Umbilical cord (tissue), 1 donor: ENCODE measurements at regions not wholly inside any gene's neighbourhood (a gene's known extent, or its start where the extent isn't known, plus 50 kb on each side); places are given as distances from the start of the nearest gene placed in this dataset.

ENCODE experiments used
- DNase-seq: peaks from one replicate; pipeline ENCODE4 v3.0.0-alpha.2; 2015; ENCODE audit warnings: low spot score

DNA sequence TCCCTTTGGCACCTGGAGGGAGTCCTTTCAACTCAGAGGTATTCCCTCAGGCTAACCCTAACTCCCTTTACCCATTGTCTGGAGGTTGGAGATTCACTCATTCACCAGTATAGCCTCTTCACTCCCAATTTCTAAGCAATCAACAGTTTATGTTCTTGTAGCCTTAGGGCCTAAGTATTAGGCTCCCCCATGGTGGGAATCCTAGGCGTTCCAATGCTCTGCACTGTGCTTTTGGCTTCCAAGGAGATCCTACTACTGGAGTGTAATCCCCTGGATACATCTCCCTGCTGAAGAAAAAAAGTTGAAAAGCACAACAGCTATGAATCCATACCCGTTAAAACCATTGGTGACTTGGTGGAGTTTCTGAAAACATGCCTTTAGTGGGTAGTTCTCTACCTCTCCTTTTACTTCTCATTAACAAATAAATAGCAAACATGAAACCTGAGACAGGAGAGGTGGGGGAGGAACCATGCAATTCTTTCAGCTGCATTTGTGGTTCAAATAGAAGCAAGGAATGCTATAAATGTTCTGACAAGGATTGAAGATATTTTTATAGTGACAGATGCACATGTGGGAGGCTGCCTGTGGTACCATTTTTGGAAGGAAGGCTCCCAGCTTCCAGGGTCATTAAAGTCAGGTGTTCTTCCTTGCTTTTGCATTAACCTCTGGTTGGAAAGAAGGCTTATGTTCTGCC, 397.1 kb downstream of the DMAC1 start:
- DNase-seq: peak; percentile 19

DNA sequence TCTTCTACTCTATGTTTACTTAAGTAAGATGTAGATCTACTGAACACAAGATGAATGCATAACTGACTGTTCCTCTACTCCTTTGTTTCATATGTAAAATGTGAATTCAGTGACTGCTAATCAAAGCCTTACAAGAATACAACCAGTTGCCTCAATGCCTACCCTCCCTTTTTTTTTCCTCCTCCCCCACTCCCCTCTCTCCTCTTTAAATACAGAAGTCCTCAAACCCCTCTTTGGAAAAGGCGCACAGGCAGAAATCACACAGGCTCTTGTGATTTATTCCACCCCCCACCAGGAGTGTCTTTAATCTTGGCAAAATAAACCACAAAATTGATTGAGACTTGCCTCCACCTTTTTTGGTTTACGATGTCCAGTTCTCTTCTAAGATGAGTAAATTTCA, 398.5 kb downstream of the DMAC1 start:
- no peak for DNase-seq

DNA sequence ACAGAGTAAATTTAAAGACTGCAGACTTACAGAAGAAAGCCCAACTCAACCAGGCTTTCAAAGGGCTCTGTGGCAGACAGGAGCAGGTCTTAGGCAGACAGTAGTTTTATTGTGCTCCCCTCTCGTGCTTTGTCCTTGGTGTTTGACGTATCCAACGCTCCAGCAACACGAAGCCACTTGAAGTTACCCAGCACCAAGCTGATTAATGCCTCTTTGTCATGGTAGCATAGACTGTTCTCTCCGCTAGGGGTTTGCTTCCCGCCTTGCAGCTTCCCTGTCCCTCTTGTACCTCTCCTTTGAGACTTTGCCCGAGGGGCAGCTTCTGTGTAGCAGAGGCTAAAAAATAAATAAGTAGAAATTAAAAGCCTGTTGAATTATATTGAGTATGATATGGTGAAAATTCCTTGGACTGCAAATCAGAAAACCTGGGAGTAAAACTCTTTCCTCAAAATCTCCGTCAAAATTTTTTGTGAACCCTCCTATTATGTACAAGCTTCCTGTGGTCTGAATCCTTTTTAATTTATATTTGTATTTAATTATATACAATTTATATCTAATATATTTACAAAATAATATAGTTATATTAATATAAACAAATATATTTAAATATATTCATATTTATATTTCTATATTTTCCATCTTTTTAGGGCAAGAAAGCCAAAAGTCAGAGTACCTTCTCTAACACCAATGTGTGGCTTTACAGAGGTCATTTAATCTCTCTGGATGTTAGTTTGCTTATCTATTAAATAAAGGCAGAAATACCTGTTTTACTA, 405.4 kb downstream of the DMAC1 start:
- DNase-seq: no peak

DNA sequence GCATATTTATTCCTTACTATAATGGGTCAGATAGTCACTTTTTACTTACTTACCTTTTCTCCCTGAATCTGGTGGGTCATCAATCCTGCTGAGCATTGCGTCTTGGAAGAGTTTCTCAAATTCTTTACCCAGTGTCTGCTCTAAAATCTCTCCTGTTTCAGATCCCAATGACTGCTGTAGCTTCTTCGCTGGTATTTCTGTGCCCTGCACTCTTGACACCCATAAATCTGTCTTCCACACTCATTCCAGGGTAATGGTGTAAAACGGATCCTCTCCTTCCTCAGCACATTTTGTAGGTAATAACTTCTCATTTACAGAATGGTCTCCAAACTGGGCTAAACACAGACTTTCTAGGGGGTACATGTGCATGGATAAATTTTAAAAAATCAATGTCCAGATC, 407.4 kb downstream of the DMAC1 start:
- DNase-seq: no peak

DNA sequence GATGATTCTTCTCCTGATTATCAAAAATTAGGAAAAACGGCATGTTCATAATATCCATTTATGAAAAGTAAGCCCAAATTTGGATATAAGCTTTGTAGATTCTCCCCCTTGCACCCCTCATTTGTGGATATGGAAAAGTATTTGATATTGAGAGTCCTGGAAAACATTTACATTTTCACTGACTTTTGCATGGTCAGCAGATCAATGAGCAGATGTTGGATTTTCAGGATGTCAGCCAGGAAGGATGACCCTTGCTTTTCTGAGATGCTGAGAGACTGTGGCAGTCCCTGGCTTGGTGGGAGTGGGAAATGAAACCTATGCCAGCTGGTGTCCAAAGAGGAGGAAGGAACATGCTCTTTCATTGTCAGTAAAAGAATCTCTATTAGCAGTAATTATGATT, 410.8 kb downstream of the DMAC1 start:
- no peak for DNase-seq

DNA sequence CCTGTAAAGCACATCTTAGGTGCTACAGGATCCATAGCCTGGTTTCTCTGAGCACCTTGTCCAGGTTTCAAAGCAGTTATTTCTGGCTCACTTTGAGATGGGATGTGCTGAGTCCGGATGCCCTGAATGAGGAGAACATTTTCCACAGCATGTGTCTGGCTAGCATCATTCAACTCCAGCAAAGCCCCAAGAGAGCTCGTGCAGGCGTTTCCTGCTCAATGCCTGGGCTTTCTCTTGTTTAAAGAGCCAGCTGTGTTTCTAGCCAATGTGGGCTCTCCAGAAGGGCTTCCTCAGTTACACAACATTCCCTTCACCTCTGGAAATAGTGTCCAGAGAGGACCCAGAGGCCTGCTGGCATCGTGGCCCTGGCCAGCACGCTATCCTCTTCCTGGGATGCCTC, 411.7 kb downstream of the DMAC1 start:
- DNase-seq: peak; percentile 79

DNA sequence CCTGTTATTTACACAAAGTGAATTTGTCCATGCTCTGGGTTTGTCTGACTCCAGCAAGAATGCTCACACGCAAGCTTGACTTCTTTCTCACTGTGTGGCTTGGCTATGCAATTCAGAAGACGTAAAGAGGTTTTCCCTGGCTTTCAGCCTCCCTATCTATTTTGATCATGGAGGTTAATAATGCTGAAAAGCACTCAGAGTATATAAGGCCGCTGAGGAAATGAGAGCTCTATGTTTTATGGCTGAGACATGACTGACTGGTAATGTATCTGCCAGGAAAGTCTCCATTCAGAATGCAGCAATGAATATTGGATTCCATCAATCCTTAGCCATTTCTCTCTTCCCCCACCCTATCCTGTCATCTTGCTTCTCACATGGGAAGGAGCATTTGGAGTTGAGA, 417.3 kb downstream of the DMAC1 start:
- DNase-seq: no peak

DNA sequence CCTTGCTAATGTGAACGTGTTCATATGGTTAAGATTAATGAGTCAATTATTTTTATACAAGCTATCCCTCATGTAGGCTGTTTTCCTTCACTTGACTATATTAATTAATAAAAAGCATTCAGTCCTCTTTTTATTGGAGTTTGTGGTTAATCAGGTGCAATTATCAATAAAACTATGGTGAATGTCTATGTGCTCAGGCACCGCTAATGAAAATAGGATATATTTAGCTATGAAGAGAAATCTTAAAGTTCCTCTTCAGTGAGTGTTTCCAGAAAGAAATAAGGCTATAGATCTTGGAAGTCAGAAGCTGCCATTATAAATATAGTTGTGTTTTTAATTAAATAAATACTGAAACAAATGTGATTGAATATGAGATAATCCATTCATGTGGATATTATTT, 422.1 kb downstream of the DMAC1 start:
- no peak for DNase-seq

DNA sequence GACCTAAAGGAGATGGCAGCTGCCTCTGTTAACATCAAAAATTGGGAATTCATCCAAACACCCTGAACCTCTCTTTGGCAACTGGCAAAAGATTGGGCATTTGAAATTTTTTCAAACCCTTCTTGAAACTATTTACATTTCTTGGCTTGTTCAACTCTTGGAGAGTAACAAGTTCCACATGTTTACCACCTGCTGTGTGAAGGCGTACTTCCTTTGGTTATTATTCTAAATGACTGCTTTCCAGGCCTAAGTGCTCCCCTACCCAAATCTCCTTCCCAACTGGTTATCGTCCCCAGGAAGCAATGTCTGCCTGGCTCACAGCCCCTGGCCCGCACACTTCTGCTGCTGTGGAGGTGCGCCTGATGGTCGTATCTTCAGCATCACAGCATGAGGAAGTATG, 422.7 kb downstream of the DMAC1 start:
- DNase-seq: no peak

DNA sequence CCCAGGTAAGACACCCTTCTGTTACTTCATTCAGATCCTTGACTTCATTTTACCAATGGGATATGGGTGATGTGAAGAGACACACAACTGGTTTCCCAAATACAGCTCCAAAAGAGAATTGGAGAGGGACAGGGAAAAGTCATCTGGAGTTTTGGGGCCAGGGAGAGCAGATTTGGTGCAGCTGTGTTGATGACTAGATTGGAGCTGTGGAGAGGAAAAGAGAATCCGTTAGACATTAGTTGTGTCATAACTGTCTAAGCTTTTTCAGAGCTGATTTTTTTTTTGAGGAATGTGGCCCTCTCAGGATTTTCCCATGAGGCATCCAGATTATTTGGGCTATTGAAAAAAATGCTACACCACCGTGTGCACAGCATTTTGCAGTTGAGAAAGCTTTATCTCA, 423.4 kb downstream of the DMAC1 start:
- no peak for DNase-seq

DNA sequence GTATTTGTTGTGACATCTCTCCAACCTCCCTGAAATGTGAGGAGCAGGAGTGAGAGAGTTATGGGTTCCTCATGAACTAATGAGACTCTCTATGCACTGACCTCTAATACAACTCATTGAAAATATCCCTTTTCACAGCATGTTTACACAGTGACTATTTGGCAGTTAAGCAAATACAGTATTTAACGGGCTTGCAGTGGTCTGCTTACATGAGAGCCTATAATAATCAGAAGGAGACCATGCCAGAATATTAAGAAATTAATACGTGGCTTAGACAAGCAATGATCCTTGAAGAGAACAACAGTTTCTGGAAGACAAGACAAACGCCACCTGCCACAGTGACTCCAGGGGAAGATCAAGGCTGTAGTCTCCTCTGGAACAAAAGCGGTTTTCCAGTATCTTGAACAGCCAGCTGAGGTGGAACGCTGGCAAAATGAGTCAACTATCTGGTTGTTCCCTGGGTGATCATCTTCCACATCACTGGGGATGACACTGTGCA, 424.5 kb downstream of the DMAC1 start:
- DNase-seq: no peak

DNA sequence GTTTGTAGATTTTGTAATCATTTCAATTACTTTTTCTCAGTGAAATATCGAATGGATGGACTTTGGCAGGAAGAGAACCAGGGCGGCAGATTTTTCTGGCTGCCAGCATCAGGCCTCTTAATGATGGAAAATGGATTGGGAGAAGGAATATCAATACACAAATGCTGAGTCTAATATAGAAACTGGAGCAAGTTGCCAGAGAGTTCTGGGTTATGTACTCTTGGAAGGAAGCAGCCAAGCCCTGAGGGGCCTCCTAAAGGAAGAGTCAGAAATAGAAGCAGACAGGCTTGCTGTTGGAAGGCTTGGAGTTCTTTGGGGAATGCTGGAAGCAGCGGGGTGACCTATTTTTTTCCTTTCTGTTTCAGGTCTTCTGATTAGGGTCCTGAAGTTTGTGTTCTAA, 428.6 kb downstream of the DMAC1 start:
- peak; percentile 64 for DNase-seq

DNA sequence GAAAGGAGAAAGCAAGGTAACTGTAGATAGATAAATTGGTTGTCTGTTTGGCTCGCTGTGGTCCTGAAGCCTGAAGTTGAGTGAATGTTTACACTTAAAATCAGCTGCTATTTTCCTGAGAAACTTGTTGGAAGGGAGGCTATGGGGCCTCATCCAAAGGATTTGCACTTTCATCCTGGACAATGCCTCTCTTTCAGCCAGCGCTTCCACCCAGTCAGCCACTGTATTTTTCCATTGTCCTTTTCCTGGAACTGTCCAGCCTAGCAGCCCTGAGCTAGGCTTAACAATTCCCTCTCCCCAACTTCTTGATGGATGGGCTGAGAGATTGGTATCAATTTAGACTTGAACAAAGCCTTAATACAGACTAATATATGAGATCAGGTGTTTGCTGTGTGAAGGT, 429.2 kb downstream of the DMAC1 start:
- DNase-seq: no peak

DNA sequence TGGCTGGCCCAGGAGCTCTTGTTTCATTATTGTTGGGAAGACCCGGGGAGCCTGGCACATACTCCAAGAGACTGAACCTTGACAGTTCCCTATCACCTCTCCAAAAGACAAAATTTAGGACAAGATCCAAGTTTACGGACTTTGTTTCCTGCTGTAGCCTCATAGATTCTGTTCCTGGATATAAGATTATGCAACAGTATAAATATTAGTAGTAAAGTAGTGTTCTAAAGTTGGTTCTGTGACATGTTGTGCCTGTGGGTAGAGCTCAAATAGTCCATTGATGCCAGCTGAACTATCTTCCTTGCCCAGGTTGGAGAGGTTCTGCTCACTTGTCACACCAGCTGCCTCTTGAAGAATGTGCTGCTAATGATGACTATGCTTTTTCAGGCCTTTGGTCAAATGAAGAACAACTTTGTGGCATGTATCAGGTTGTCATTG, 430.2 kb downstream of the DMAC1 start:
- no peak for DNase-seq

DNA sequence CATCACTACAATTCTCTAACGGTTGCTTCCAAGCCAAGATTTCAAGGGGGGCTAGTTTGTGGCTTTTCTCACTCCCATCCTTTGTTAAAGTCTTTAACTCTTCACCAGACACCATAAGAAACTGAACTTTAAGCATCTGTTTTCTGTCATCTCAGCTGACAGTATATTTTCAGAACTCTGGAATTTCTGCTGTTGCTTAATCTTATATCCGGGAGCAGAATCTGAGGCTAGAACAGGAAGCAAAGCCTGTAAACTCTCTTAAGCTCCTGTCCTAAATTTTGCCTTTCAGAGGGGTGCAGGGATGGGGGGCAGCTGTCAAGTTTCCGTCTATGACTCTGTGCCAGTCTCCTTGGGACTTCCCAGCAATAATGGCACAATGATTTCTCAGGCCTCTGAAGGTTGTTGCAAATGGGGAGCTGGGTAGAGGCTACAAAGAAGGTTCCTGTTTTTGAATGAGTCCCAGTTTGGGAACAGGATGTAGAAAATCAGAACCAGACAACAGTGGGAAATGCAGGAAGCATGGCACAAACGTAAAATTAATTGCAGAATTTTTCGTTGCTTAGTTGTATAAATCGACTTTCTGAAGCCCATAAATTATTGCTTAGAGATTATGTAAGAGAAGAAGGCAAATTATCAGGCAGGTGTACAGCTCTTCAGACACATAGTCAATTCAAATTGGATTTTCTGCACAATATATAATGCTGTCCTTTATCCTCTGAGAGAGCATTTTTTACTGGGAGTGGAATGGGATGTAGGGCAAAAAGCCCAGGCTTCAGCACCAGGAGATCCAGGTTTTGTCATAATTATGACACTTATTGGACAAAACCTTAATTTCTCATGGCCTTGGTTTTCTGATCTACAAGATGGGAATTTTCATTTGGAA, 430.9 kb downstream of the DMAC1 start:
- peak; percentile 95 for DNase-seq

DNA sequence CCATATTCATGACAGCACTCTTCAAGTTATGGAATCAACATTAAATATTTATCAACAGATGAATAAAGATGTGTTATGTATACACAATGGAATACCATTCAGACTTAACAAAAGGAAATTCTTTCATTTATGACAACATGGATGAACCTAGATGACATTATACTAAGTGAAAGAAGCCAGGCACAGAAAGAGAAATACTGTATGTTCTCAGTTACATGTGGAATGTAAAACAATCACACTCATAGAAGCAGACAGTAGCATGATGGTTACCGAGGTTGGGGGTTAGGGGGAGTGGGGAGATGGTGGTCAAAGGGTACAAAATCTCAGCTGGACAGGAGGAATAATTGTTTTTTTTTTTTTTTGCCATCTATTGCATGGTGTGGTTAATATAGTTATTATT, 431.9 kb downstream of the DMAC1 start:
- DNase-seq: no peak

DNA sequence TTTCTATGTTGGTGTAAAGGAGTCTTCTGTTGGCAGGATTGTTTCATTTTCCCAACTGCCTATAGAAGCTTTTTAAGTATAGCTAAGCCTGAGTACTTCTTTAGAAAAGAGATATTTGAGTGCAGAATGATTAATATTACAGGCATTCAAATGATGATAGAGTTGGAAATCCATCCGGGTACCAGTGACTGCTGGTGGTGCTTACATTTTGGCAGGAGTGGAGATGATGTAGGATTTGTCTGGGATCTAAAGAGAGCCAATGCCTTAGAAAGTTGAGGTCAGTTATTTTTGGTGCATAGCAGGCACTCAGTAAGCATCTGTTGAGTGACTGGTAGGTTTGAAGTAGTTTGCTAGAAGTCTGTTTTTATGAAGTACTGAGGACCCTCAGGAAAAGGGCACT, 433.5 kb downstream of the DMAC1 start:
- DNase-seq: peak; percentile 82

DNA sequence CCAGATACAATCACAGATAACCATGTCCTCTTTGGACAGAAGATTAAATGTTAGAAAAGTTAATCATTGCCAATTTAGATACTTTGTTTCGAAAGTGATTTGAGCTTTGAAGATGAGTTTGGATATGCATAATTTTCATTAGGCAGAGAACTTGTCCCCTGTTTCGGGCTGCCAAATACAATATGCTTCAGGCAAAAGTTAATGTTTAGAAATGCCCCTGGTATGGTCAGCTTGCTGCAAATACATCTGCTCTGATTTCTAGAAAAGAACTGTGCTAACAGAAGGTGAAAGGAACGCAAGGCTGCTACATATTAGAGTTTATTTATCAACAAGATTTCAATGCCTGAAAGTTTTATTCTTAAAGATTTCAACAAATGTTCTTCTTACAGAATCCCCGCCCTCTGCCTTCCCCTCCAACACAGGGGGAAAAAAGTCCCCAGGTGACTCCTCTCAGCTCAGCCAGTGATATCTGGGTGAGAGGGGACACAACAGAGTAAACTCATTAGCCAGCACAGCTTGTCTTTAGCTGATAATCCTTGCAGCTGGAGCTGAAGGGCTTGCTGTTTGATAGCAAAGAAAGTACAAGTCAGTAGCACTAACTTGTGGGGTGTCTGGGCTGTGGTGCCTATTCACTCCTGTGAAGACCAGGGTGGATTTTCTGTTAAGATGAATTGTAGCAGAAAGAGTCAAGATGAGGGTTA, 435.7 kb downstream of the DMAC1 start:
- no peak for DNase-seq

DNA sequence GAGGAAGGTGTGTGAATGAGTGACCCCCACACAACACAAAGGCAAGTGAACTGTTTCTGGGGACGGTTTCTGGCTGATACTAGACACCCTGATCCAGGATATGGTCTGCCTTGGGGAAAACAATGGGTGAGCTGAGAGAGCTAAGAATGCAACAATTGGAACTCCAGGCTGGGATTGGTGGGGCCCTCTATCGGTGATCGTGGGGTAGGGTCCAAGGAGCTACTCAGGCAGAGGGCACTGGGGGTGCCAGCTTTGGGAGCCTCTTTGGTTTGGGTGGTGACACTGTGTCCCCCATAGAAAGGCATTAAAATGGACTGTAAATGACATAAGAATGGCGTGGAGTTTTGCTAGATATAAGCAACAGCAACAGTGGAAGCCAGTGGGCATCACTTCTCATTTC, 439.1 kb downstream of the DMAC1 start:
- DNase-seq: no peak

DNA sequence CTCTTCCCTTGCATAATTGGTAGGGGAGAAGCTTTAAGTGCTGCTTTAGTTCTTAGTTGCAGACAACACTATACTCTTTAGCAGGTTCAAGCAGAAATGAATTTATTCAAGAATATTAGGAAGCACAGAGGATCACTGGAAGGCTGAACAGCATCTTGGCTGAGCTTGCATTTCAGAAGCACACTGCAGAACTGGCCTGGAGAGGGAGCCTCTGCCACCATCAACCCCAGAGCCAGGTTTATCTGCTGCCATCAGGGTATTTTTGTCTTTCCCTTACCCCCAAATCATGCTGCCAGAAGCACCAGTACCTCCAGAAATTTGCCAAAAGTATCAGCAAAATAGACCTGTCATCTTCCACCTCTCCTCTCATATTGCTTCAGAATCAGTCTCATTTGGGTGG, 440.7 kb downstream of the DMAC1 start:
- DNase-seq: no peak

DNA sequence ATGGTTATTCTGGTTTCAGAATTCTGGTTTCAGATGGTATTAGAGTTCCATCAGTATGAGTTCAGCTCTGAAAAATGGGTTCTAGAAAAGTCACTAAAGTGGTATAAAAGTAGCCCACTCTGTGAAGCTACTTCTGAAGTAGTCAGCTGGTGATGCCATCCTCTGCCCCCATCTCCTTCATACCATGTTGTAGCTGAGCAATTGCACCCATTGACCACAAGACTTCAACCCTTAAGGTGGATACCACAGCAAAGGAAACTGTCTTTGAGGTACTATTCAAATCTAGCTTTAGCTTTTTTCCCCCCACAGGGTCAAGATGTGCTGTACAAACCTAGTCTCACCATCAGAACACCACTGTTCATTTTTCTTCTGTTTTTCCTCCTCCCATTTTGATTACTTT, 444.9 kb downstream of the DMAC1 start:
- DNase-seq: no peak

DNA sequence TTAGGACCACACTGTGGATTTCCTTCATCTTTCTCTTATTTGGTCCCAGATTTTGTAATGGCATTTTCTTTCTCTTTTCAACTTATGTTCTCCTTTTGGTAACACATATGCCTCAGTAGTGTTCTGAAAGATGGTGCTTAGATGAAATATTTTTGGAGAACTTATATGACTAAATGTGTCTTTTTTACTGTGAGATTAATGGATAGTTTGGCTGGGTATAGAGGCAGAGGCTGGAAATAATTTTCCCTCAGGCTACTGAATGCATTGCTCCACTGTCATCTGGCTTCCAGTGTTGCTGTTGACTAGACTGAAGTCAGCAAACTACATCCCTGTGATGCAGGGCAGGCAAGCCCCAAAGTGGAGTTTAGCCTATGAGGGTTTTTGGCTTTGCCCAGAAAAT, 450.9 kb downstream of the DMAC1 start:
- DNase-seq: no peak
